B cell (primary cell): ENCODE measurements at regions not wholly inside any gene's neighbourhood (a gene's known extent, or its start where the extent isn't known, plus 50 kb on each side); places are given as distances from the start of the nearest gene placed in this dataset.

Experiments
- ATAC-seq: fragments of 200-7000 bp; cut with Tn5 transposase; one replicate; pipeline ENCODE4 v1.10.0; 2021; ENCODE audit warnings: low read depth, mild to moderate bottlenecking, moderate number of reproducible peaks, moderate library complexity
- CTCF ChIA-PET: fragments of 350-600 bp; sonication (Branson Sonifier 250); formaldehyde crosslinking; loops from one replicate; lab custom pipeline; 2021; ENCODE audit warnings: antibody characterized with exemption, inconsistent platforms; lab: Charles Lee
- POLR2A ChIA-PET: fragments of 350-600 bp; sonication (Branson Sonifier 250); formaldehyde crosslinking; loops from one replicate; lab custom pipeline; 2021; ENCODE audit warnings: antibody characterized with exemption; lab: Charles Lee
- DNase-seq: peaks from one replicate; pipeline ENCODE4 v3.0.0; 2013
- H2AFZ ChIP-seq: 2 replicates; pipeline ENCODE4 v1.6.1; 2012; ENCODE audit warnings: mild to moderate bottlenecking, low read depth, low read length; ENCODE audit not compliant: insufficient read depth, poor library complexity, severe bottlenecking
- H3K27ac ChIP-seq, 2 donors: 1 replicate in 1 of 2; 2 replicates in 1 of 2; pipeline ENCODE4 v1.5.1; 2012 to 2013; ENCODE audit warnings: low read length in 2 of 2, mild to moderate bottlenecking in 2 of 2, moderate library complexity in 1 of 2
- H3K27me3 ChIP-seq, 4 experiments: fragments of 200-600 bp in 1 of 4; sonication (generic) in 1 of 4; replicated peaks in 1 of 4; 1 replicate in 2 of 4; 2 replicates in 2 of 4; pipeline versions ENCODE4 v1.6.1 to v1.7.0; 2013 to 2016; ENCODE audit warnings: low read length in 3 of 4, mild to moderate bottlenecking in 2 of 4, mixed read lengths in 1 of 4, moderate library complexity in 1 of 4; ENCODE audit not compliant: insufficient read depth in 4 of 4, control insufficient read depth in 3 of 4; ENCODE audit errors: control extremely low read depth in 1 of 4
- H3K36me3 ChIP-seq, 2 experiments: replicated peaks in 1 of 2; 1 replicate in 1 of 2; 2 replicates in 1 of 2; pipeline versions ENCODE4 v1.6.1 to v1.7.1; 2013; ENCODE audit warnings: low read length in 1 of 2; ENCODE audit not compliant: insufficient read depth in 2 of 2, control insufficient read depth in 1 of 2; ENCODE audit errors: control extremely low read depth in 1 of 2, extremely low read depth in 1 of 2
- H3K4me1 ChIP-seq, 2 donors: fragments of 200-600 bp in 1 of 2; sonication (generic) in 1 of 2; 1 replicate in 1 of 2; 2 replicates in 1 of 2; pipeline versions ENCODE4 v1.5.1 to v1.6.1; 2013 to 2017; ENCODE audit warnings: low read length in 2 of 2; ENCODE audit not compliant: control insufficient read depth in 2 of 2, insufficient read depth in 2 of 2
- H3K4me2 ChIP-seq: replicated peaks from 2 replicates; pipeline ENCODE3; 2012; ENCODE audit warnings: mild to moderate bottlenecking, low read depth, low read length; ENCODE audit not compliant: poor library complexity, severe bottlenecking
- H3K4me3 ChIP-seq, 5 experiments: fragments of 200-600 bp in 1 of 5; sonication (generic) in 1 of 5; 1 replicate in 3 of 5; 2 replicates in 2 of 5; pipeline versions ENCODE4 v1.5.1 to v1.7.0; 2011 to 2016; ENCODE audit warnings: low read length in 4 of 5, mild to moderate bottlenecking in 4 of 5, low read depth in 2 of 5, control low read depth in 1 of 5, moderate library complexity in 1 of 5; ENCODE audit not compliant: insufficient read depth in 1 of 5; ENCODE audit errors: control extremely low read depth in 1 of 5, extremely low read depth in 1 of 5
- H3K79me2 ChIP-seq: fragments of 200-600 bp; sonication (generic); one replicate; pipeline ENCODE4 v1.6.0; 2016; ENCODE audit warnings: low read length; ENCODE audit not compliant: control insufficient read depth, insufficient read depth
- H3K9ac ChIP-seq: fragments of 200-600 bp; sonication (generic); 2 replicates; pipeline ENCODE4 v1.6.1; 2017; ENCODE audit warnings: mild to moderate bottlenecking, low read length, moderate library complexity
- H3K9me3 ChIP-seq, 3 donors: one replicate each; pipeline versions ENCODE4 v1.6.1 to v1.7.1; 2013; ENCODE audit warnings: low read length in 2 of 3; ENCODE audit not compliant: control insufficient read depth in 2 of 3, insufficient read depth in 1 of 3; ENCODE audit errors: control extremely low read depth in 1 of 3
- H4K20me1 ChIP-seq: 2 replicates; pipeline ENCODE4 v1.6.0; 2012; ENCODE audit warnings: mild to moderate bottlenecking, low read length; ENCODE audit not compliant: insufficient read depth, control insufficient read depth, poor library complexity, severe bottlenecking
- H3K27ac Mint-ChIP-seq: one replicate; pipeline ENCODE4 v1.8.0; 2021; ENCODE audit warnings: mixed read lengths
- H3K27me3 Mint-ChIP-seq: one replicate; pipeline ENCODE4 v1.8.0; 2021; ENCODE audit warnings: mixed read lengths
- H3K4me1 Mint-ChIP-seq: one replicate; pipeline ENCODE4 v1.8.0; 2021; ENCODE audit warnings: mixed read lengths
- H3K4me3 Mint-ChIP-seq: one replicate; pipeline ENCODE4 v1.8.0; 2021; ENCODE audit warnings: mixed read lengths
- H3K9me3 Mint-ChIP-seq: one replicate; pipeline ENCODE4 v1.8.0; 2022; ENCODE audit warnings: mixed read lengths; ENCODE audit not compliant: insufficient read depth
- EZH2 ChIP-seq: IDR thresholded peaks from 2 replicates; pipeline ENCODE4 v1.6.1; 2012; ENCODE audit warnings: borderline replicate concordance, low read depth, mild to moderate bottlenecking, moderate library complexity, low read length; ENCODE audit not compliant: insufficient read depth, poor library complexity, severe bottlenecking
- WGBS: methylation state at CpG from one replicate; pipeline ENCODE4 v1.1.5; 2013; ENCODE audit warnings: missing lambda C conversion rate; ENCODE audit not compliant: insufficient coverage; 5-methylcytosine and 5-hydroxymethylcytosine counted together
- intact Hi-C: fragments of 100-400 bp; cut with micrococcal nuclease; formaldehyde crosslinking; loops from one replicate; pipeline ENCODE4 v1.10.0; 2022
- TF ChIP-seq, protein P1 (sequence below): fragments of 200-600 bp; IDR thresholded peaks from one replicate; pipeline ENCODE4 v1.8.0; 2022; ENCODE audit warnings: antibody characterized with exemption, mild to moderate bottlenecking

DNA sequence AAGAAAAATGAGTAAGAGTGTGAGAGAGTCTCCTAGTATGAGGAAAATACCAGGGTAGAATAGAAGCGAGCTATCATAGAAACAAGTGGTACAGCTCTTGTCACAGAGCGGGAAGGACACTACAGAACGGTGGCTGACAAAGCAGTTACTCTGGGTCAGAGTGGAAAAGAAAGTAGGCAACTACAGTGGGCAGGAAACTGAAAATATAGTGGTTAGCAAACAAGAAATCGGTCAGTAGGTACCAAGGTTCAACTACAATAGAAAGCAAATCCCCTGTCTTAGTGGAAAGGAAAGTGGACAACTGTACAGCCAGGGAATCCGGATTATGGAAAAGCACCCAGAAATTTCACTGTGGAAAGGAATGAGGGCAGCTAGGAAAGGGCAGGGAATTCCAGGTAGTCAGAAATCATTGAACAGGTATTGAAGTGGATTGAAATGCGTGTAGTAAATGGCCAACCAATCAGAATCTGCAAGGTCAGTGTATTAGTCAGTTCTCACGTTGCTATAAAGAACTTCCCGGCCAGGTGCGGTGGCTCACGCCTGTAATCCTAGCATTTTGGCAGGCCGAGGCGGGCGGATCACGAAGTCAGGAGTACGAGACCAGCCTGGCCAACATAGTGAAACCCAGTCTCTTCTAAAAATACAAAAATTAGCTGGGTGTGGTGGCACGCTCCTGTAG is 219.6 kb upstream of the DIAPH2 start:
- 93% methylated on average over 5 of the region's 16 CpGs for WGBS
- H3K36me3 ChIP-seq: no peaks in the 10 kb centered on the region
- H3K4me1 ChIP-seq: no peaks in the 10 kb centered on the region
- H3K9me3 ChIP-seq: no peaks in the 10 kb centered on the region
- no peak overlapping the region for H3K27ac ChIP-seq
- H3K9ac ChIP-seq: no peak overlapping the region
- H3K79me2 ChIP-seq: no peaks in the 10 kb centered on the region
- Mint-ChIP-seq H3K4me3 (no peak overlapping the region), H3K27ac (no peak overlapping the region), H3K9me3 (no peaks in the 10 kb centered on the region), H3K4me1 (no peaks in the 10 kb centered on the region), H3K27me3 (no peaks in the 10 kb centered on the region)
- no peak overlapping the region for H3K4me3 ChIP-seq
- no peak overlapping the region for H3K4me2 ChIP-seq
- ATAC-seq (no peak), DNase-seq (no peak)
- no peak overlapping the region for H2AFZ ChIP-seq
- H4K20me1 ChIP-seq: no peaks in the 10 kb centered on the region
- ChIA-PET POLR2A (no interaction called here), CTCF (no interaction called here)
- no peaks in the 10 kb centered on the region for H3K27me3 ChIP-seq
- TF ChIP-seq, protein P1, sequence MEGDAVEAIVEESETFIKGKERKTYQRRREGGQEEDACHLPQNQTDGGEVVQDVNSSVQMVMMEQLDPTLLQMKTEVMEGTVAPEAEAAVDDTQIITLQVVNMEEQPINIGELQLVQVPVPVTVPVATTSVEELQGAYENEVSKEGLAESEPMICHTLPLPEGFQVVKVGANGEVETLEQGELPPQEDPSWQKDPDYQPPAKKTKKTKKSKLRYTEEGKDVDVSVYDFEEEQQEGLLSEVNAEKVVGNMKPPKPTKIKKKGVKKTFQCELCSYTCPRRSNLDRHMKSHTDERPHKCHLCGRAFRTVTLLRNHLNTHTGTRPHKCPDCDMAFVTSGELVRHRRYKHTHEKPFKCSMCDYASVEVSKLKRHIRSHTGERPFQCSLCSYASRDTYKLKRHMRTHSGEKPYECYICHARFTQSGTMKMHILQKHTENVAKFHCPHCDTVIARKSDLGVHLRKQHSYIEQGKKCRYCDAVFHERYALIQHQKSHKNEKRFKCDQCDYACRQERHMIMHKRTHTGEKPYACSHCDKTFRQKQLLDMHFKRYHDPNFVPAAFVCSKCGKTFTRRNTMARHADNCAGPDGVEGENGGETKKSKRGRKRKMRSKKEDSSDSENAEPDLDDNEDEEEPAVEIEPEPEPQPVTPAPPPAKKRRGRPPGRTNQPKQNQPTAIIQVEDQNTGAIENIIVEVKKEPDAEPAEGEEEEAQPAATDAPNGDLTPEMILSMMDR: no peak
- no peak for TF ChIP-seq EZH2
- intact Hi-C loops: no loop called here

DNA sequence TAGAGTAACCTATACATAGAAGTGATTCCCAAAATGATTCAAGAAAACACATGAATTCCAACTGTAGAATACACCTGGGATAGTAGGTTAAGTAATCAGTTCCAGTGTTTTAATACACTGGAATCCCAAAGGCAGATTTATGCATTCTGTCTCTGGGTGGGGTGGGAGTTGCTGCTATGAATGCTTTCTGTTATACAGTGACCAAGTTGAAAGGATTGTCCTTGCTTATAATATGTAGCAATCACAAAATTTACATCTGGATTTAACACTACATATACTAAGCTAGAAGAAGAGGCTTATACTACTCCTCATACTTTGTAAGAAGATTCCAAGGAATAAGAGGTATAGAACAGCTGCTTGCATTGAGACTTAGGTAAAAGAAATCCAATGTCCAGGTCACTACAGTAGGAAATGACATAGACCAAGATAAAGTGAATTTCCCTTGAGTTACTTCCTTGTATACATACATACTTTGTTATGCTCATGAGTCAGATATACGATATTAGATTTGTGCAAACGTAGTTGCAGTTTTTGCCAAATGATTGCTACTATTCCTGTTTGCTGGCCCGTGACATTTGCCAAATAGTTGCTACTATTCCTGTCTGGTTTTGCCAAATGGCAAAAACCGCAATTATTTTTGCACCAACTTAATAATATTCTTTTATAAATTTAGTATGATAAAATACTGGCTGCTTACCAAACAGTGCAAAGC is 210.5 kb upstream of the DIAPH2 start:
- Histone ChIP-seq H3K36me3 (no peaks in the 10 kb centered on the region), H3K27ac (no peak overlapping the region), H3K4me1 (no peaks in the 10 kb centered on the region), H3K4me3 (no peak overlapping the region), H4K20me1 (no peaks in the 10 kb centered on the region), H3K79me2 (no peaks in the 10 kb centered on the region), H3K9ac (no peak overlapping the region), H3K9me3 (no peaks in the 10 kb centered on the region), H3K27me3 (no peaks in the 10 kb centered on the region), H3K4me2 (no peak overlapping the region), H2AFZ (no peak overlapping the region)
- no peak for DNase-seq
- intact Hi-C loops: no loop called here
- Mint-ChIP-seq H3K4me1 (no peaks in the 10 kb centered on the region), H3K4me3 (no peak overlapping the region), H3K9me3 (no peaks in the 10 kb centered on the region), H3K27me3 (no peaks in the 10 kb centered on the region), H3K27ac (no peak overlapping the region)
- ATAC-seq: no peak
- POLR2A ChIA-PET: no interaction called here
- 90% methylated on average over 2 of the region's 4 CpGs for WGBS
- CTCF ChIA-PET: no interaction called here
- TF ChIP-seq EZH2: no peak
- TF ChIP-seq, protein P1: no peak
